Endothelial cell (in vitro differentiated cells): ENCODE measurements at regions not wholly inside any gene's neighbourhood (a gene's known extent, or its start where the extent isn't known, plus 50 kb on each side); places are given as distances from the start of the nearest gene placed in this dataset.

Source experiments
- DNase-seq: peaks from one replicate; pipeline ENCODE4 v3.0.0; 2021; ENCODE audit warnings: low spot score
- H3K27ac Mint-ChIP-seq: one replicate; pipeline ENCODE4 v1.8.0; 2021; ENCODE audit warnings: mixed read lengths, inconsistent platforms; ENCODE audit not compliant: unreplicated experiment
- H3K27me3 Mint-ChIP-seq: one replicate; pipeline ENCODE4 v1.8.0; 2021; ENCODE audit warnings: mild to moderate bottlenecking, moderate library complexity, mixed read lengths, inconsistent platforms; ENCODE audit not compliant: unreplicated experiment
- H3K36me3 Mint-ChIP-seq: one replicate; pipeline ENCODE4 v1.8.0; 2021; ENCODE audit warnings: mild to moderate bottlenecking, low read depth, mixed read lengths, inconsistent platforms; ENCODE audit not compliant: unreplicated experiment
- H3K4me1 Mint-ChIP-seq: one replicate; pipeline ENCODE4 v1.8.0; 2021; ENCODE audit warnings: mild to moderate bottlenecking, mixed read lengths, inconsistent platforms; ENCODE audit not compliant: unreplicated experiment
- H3K4me3 Mint-ChIP-seq: one replicate; pipeline ENCODE4 v1.8.0; 2021; ENCODE audit warnings: mild to moderate bottlenecking, mixed read lengths, inconsistent platforms; ENCODE audit not compliant: unreplicated experiment
- H3K9me3 Mint-ChIP-seq: one replicate; pipeline ENCODE4 v1.8.0; 2021; ENCODE audit warnings: mixed read lengths, inconsistent platforms; ENCODE audit not compliant: unreplicated experiment
- TF ChIP-seq, protein P1 (sequence below): fragments of 200-600 bp; sonication (generic); IDR thresholded peaks from one replicate; pipeline ENCODE4 v1.5.0; 2021; ENCODE audit warnings: antibody characterized with exemption; ENCODE audit not compliant: unreplicated experiment

DNA sequence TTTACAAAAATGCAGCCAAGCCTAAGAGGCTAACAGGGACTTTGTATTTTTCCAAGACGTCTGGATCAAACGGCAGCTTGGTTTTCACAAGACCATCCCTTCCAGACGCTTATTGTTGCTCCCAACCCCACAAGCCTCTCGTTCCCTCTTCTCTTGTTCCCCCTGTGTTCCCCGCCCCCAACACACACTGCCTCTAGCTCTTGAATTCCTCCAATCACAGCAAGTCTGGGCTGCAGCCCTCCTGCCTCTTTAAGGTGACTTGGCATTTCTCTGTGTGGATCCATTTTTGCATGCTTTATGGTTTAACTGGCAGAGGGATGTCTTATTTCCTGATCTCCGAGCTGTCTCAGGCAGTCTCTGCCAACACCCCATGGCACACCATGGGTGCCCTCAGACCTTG lies 182.2 kb downstream of the ABHD5 start:
- no peak for DNase-seq
- H3K4me3 Mint-ChIP-seq: no peak overlapping the region
- H3K4me1 Mint-ChIP-seq: peaks cover 32% of the 10 kb centered on the region

DNA sequence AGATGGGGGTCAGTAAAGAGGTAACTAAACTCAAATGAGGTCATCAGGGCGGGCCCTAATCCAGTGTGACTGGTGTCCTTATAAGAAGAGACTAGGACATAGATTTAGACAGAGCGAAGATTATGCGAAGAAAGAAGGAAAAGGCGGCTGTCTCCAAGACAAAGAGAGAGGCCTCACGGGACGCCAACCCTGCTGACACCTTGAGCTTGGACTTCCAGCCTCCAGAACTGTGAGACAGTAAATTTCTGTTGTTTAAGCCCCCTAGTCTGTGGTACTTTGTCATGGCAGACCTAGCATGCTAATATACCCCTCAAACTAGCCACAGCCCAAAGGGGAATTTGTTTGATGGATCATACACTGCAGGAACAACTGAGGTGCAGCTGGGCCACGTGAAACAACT lies 183.0 kb downstream of the ABHD5 start:
- peaks cover 32% of the 10 kb centered on the region for H3K4me1 Mint-ChIP-seq
- DNase-seq: no peak
- H3K27me3 Mint-ChIP-seq: peaks cover 1% of the 10 kb centered on the region
- H3K4me3 Mint-ChIP-seq: no peak overlapping the region
- TF ChIP-seq, protein P1, sequence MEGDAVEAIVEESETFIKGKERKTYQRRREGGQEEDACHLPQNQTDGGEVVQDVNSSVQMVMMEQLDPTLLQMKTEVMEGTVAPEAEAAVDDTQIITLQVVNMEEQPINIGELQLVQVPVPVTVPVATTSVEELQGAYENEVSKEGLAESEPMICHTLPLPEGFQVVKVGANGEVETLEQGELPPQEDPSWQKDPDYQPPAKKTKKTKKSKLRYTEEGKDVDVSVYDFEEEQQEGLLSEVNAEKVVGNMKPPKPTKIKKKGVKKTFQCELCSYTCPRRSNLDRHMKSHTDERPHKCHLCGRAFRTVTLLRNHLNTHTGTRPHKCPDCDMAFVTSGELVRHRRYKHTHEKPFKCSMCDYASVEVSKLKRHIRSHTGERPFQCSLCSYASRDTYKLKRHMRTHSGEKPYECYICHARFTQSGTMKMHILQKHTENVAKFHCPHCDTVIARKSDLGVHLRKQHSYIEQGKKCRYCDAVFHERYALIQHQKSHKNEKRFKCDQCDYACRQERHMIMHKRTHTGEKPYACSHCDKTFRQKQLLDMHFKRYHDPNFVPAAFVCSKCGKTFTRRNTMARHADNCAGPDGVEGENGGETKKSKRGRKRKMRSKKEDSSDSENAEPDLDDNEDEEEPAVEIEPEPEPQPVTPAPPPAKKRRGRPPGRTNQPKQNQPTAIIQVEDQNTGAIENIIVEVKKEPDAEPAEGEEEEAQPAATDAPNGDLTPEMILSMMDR: no peak
- H3K27ac Mint-ChIP-seq: no peak overlapping the region
- no peaks in the 10 kb centered on the region for H3K36me3 Mint-ChIP-seq
- no peaks in the 10 kb centered on the region for H3K9me3 Mint-ChIP-seq

More for the DNA sequence above, 182.2 kb downstream of the ABHD5 start:
- Mint-ChIP-seq H3K27ac (peak overlapping the region; percentile 75), H3K36me3 (peaks cover 4% of the 10 kb centered on the region), H3K27me3 (peaks cover 1% of the 10 kb centered on the region), H3K9me3 (no peaks in the 10 kb centered on the region)
- TF ChIP-seq, protein P1: no peak

DNA sequence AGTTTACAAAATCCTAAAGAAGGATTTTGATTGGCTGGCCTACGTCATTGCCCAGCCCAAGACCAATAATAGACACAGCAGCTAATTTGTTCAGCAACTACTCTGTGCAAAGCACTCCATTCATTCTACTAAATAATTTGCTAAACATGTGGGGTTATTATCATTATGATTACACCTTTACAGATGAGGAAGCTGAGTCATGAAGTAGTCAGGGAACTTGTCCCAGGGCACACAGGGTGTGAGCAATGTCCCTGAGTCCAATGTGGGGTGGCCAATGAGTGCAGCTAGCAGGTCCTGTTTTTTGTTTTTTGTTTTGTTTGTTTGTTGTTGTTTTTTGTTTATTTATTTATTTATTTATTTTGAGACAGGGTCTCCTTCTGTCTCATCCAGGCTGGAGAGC lies 183.6 kb downstream of the ABHD5 start:
- H3K27ac Mint-ChIP-seq: no peak overlapping the region
- TF ChIP-seq, protein P1: no peak
- H3K4me3 Mint-ChIP-seq: no peak overlapping the region
- H3K4me1 Mint-ChIP-seq: peaks cover 32% of the 10 kb centered on the region
- peaks cover 1% of the 10 kb centered on the region for H3K27me3 Mint-ChIP-seq
- no peaks in the 10 kb centered on the region for H3K9me3 Mint-ChIP-seq
- DNase-seq: no peak
- H3K36me3 Mint-ChIP-seq: no peaks in the 10 kb centered on the region

DNA sequence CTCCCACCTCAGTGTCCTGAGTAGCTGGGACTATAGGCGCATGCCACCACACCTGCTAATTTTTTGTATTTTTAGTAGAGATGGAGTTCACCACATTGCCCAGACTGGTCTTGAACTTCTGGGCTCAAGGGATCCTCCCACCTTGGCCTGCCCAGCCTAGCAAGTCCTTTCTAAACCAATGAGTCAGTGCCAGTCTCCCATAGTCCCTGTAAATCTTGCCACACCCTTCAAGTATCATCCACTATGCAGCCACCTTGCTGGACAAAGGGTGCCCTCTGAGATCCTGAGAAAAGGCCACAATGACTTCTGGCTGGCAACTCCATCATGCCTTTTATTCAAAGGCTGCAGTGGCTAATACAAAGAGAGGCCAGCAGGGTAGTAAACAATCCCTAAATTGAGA lies 184.0 kb downstream of the ABHD5 start:
- Mint-ChIP-seq H3K4me3 (no peak overlapping the region), H3K27me3 (peaks cover 3% of the 10 kb centered on the region), H3K9me3 (no peaks in the 10 kb centered on the region), H3K27ac (no peak overlapping the region), H3K4me1 (peaks cover 30% of the 10 kb centered on the region), H3K36me3 (no peaks in the 10 kb centered on the region)
- DNase-seq: no peak
- TF ChIP-seq, protein P1: no peak

DNA sequence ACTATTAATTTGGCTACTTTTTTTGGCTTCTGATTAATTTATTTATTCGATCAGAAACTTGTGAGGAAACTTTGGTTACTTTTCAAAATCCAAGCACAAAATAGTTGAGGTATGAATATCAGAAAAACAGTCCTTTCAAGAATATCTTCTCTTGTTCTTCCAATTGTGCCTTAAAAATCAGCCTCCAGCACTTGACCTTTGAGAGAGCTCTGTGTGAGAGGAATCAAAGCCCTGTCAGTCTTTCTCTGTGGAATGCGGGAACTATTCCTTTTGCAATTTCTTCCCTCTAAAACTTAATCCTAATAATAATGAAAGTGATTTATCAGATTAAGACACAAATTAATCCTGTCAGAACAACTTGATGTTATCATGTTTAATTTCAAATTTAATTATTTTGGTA lies 185.9 kb downstream of the ABHD5 start:
- H3K4me1 Mint-ChIP-seq: peaks cover 16% of the 10 kb centered on the region
- no peak overlapping the region for H3K27ac Mint-ChIP-seq
- H3K27me3 Mint-ChIP-seq: peaks cover 3% of the 10 kb centered on the region
- DNase-seq: no peak
- H3K9me3 Mint-ChIP-seq: no peaks in the 10 kb centered on the region
- H3K36me3 Mint-ChIP-seq: no peaks in the 10 kb centered on the region
- TF ChIP-seq, protein P1: no peak
- H3K4me3 Mint-ChIP-seq: no peak overlapping the region
